H9 (cell line): ENCODE measurements at regions not wholly inside any gene's neighbourhood (a gene's known extent, or its start where the extent isn't known, plus 50 kb on each side); places are given as distances from the start of the nearest gene placed in this dataset.

Experiments used
- DNase-seq: peaks from one replicate; pipeline ENCODE4 v3.0.0-alpha.2; 2017
- H2AFZ ChIP-seq: one replicate; pipeline ENCODE4 v1.6.1; 2013; ENCODE audit warnings: mild to moderate bottlenecking, low read length, control low read depth, moderate library complexity
- H2AK5ac ChIP-seq: 2 replicates; pipeline ENCODE4 v1.6.1; 2013; ENCODE audit warnings: low read length, control low read depth, mixed read lengths; ENCODE audit not compliant: insufficient read length
- H2BK120ac ChIP-seq: one replicate; pipeline ENCODE4 v1.6.1; 2013; ENCODE audit warnings: low read depth, mild to moderate bottlenecking, low read length, control low read depth, inconsistent platforms; ENCODE audit not compliant: poor library complexity, severe bottlenecking
- H2BK12ac ChIP-seq: 2 replicates; pipeline ENCODE4 v1.6.1; 2013; ENCODE audit warnings: low read length, control low read depth, mixed read lengths, low read depth; ENCODE audit not compliant: insufficient read length
- H2BK15ac ChIP-seq: 2 replicates; pipeline ENCODE4 v1.6.1; 2013; ENCODE audit warnings: low read depth, low read length, control low read depth
- H2BK20ac ChIP-seq: one replicate; pipeline ENCODE4 v1.6.1; 2013; ENCODE audit warnings: low read depth, mild to moderate bottlenecking, low read length, control low read depth, inconsistent platforms; ENCODE audit not compliant: poor library complexity, severe bottlenecking
- H2BK5ac ChIP-seq: 2 replicates; pipeline ENCODE4 v1.6.1; 2013; ENCODE audit warnings: low read length, control low read depth, mixed read lengths; ENCODE audit not compliant: insufficient read length
- H3K14ac ChIP-seq: 2 replicates; pipeline ENCODE4 v1.6.1; 2013; ENCODE audit warnings: low read length, control low read depth; ENCODE audit not compliant: insufficient read depth
- H3K18ac ChIP-seq: 2 replicates; pipeline ENCODE4 v1.6.1; 2013; ENCODE audit warnings: low read depth, mild to moderate bottlenecking, mixed read lengths, low read length, control low read depth; ENCODE audit not compliant: insufficient read length
- H3K23ac ChIP-seq: 2 replicates; pipeline ENCODE4 v1.6.1; 2013; ENCODE audit warnings: low read length, control low read depth, mixed read lengths, low read depth; ENCODE audit not compliant: insufficient read length
- H3K23me2 ChIP-seq: 2 replicates; pipeline ENCODE4 v1.6.1; 2013; ENCODE audit warnings: low read depth, mild to moderate bottlenecking, mixed read lengths, low read length, control low read depth; ENCODE audit not compliant: insufficient read length, poor library complexity, severe bottlenecking
- H3K27ac ChIP-seq: 2 replicates; pipeline ENCODE4 v1.5.1; 2013; ENCODE audit warnings: low read length, control low read depth, mixed read lengths, low read depth; ENCODE audit not compliant: insufficient read length
- H3K27me3 ChIP-seq: 2 replicates; pipeline ENCODE4 v1.6.1; 2013; ENCODE audit warnings: low read length, control low read depth, inconsistent platforms; ENCODE audit not compliant: insufficient read depth
- H3K4ac ChIP-seq: 2 replicates; pipeline ENCODE4 v1.6.1; 2013; ENCODE audit warnings: low read depth, mild to moderate bottlenecking, control low read depth, inconsistent platforms, low read length, moderate library complexity
- H3K4me1 ChIP-seq: 2 replicates; pipeline ENCODE4 v1.6.1; 2013; ENCODE audit warnings: low read length, control low read depth, inconsistent platforms; ENCODE audit not compliant: insufficient read depth
- H3K4me2 ChIP-seq: 2 replicates; pipeline ENCODE4 v1.6.1; 2013; ENCODE audit warnings: low read length, control low read depth, mixed read lengths; ENCODE audit not compliant: insufficient read length, insufficient read depth
- H3K56ac ChIP-seq: 2 replicates; pipeline ENCODE4 v1.6.1; 2013; ENCODE audit warnings: low read depth, mild to moderate bottlenecking, mixed read lengths, low read length, control low read depth; ENCODE audit not compliant: insufficient read length
- H3K79me1 ChIP-seq: 2 replicates; pipeline ENCODE4 v1.6.1; 2013; ENCODE audit warnings: low read depth, mild to moderate bottlenecking, moderate library complexity, low read length, control low read depth, inconsistent platforms; ENCODE audit not compliant: insufficient read depth, poor library complexity, severe bottlenecking
- H3K79me2 ChIP-seq: 2 replicates; pipeline ENCODE4 v1.6.1; 2013; ENCODE audit warnings: low read length, control low read depth, inconsistent platforms; ENCODE audit not compliant: insufficient read depth
- H3K9ac ChIP-seq: 2 replicates; pipeline ENCODE4 v1.6.1; 2013; ENCODE audit warnings: low read length, control low read depth, mixed read lengths; ENCODE audit not compliant: insufficient read length; ENCODE audit errors: extremely low read depth
- H3K9me3 ChIP-seq: one replicate; pipeline ENCODE4 v1.6.1; 2013; ENCODE audit warnings: low read depth, low read length, inconsistent platforms; ENCODE audit not compliant: control insufficient read depth
- H3T11ph ChIP-seq: one replicate; pipeline ENCODE4 v1.6.1; 2013; ENCODE audit warnings: mild to moderate bottlenecking, low read length, control low read depth, inconsistent platforms
- H4K20me1 ChIP-seq: one replicate; pipeline ENCODE4 v1.6.1; 2013; ENCODE audit not compliant: control insufficient read depth, insufficient read length, insufficient read depth
- H4K5ac ChIP-seq: 2 replicates; pipeline ENCODE4 v1.6.1; 2013; ENCODE audit warnings: low read depth, mild to moderate bottlenecking, mixed read lengths, low read length, control low read depth; ENCODE audit not compliant: insufficient read length
- H4K8ac ChIP-seq: replicated peaks from 2 replicates; pipeline ENCODE4 v1.6.1; 2013; ENCODE audit warnings: low read length, control low read depth, mixed read lengths, low read depth; ENCODE audit not compliant: insufficient read length
- H4K91ac ChIP-seq: 2 replicates; pipeline ENCODE4 v1.6.1; 2013; ENCODE audit warnings: low read depth, mild to moderate bottlenecking, moderate library complexity, mixed read lengths, low read length, control low read depth; ENCODE audit not compliant: insufficient read length
- H3K27ac Mint-ChIP-seq, 3 experiments: 2 replicates in 2 of 3; 3 replicates in 1 of 3; pipeline ENCODE4 v1.8.0; 2020 to 2021; ENCODE audit warnings: mixed read lengths in 3 of 3, mild to moderate bottlenecking in 1 of 3, moderate library complexity in 1 of 3
- H3K27me3 Mint-ChIP-seq: 2 replicates; pipeline ENCODE4 v1.8.0; 2021; ENCODE audit warnings: low read depth, mild to moderate bottlenecking, moderate library complexity, mixed read lengths
- H3K36me3 Mint-ChIP-seq, 3 experiments: 2 replicates in 2 of 3; 3 replicates in 1 of 3; pipeline ENCODE4 v1.8.0; 2020 to 2021; ENCODE audit warnings: low read depth in 3 of 3, mixed read lengths in 3 of 3; ENCODE audit not compliant: insufficient read depth in 1 of 3
- H3K4me1 Mint-ChIP-seq, 2 experiments: 2 replicates each; pipeline ENCODE4 v1.8.0; 2020; ENCODE audit warnings: mixed read lengths in 2 of 2
- H3K4me3 Mint-ChIP-seq, 2 experiments: 2 replicates in 1 of 2; 3 replicates in 1 of 2; pipeline ENCODE4 v1.8.0; 2020 to 2021; ENCODE audit warnings: mild to moderate bottlenecking in 2 of 2, mixed read lengths in 2 of 2, moderate library complexity in 1 of 2
- H3K9me3 Mint-ChIP-seq, 2 experiments: 2 replicates in 1 of 2; 3 replicates in 1 of 2; pipeline ENCODE4 v1.8.0; 2020; ENCODE audit warnings: mild to moderate bottlenecking in 2 of 2, mixed read lengths in 2 of 2, moderate library complexity in 1 of 2
- WGBS: extraction: QIAGEN DNeasy Blood & Tissue Kit; methylation state at CpG from one replicate; pipeline ENCODE4 v1.1.7; 2013; ENCODE audit warnings: missing lambda C conversion rate, low lambda C conversion rate, mixed read lengths; ENCODE audit not compliant: insufficient read length; ENCODE audit errors: extremely low coverage; 5-methylcytosine and 5-hydroxymethylcytosine counted together
- TF ChIP-seq, protein P1 (sequence below): fragments of 200-600 bp; sonication (generic); conservative IDR thresholded peaks from 3 replicates; pipeline ENCODE4 v1.8.0; 2021; ENCODE audit warnings: antibody characterized with exemption, mild to moderate bottlenecking

DNA sequence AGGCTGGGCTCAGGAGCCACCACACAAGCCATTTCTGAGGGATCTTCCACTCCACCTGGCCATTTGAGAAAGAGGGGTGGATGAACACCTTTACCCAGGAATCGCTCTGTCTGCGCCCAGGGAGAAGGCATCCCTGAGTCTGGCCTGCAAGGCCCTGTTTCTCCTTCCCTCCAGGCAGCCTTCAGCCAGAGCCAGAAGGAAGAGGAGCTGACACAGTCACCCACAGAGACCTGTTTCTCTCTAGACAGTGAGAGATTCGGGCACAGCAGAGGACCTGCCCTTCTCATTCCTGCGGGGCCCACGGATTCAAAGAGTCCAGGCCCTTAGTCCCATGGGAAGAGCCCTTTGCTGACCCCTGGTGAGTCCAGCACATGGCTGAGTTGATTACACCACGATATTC, 127.5 kb upstream of the TNS3 start:
- Histone ChIP-seq H4K5ac (no peak overlapping the region), H4K8ac (no peak overlapping the region), H2BK20ac (no peak overlapping the region), H2BK5ac (no peak overlapping the region), H3K9ac (no peak overlapping the region), H4K20me1 (no peaks in the 10 kb centered on the region), H3T11ph (no peak overlapping the region), H3K79me2 (no peaks in the 10 kb centered on the region), H3K4me1 (no peaks in the 10 kb centered on the region), H2BK15ac (no peak overlapping the region), H2AFZ (no peak overlapping the region), H3K27me3 (no peaks in the 10 kb centered on the region), H3K18ac (no peak overlapping the region), H3K79me1 (no peaks in the 10 kb centered on the region), H3K4me2 (no peak overlapping the region), H3K23ac (no peak overlapping the region), H3K4ac (no peak overlapping the region), H2BK12ac (no peak overlapping the region), H3K14ac (no peak overlapping the region), H2AK5ac (no peak overlapping the region), H3K27ac (no peak overlapping the region), H2BK120ac (no peak overlapping the region), H3K9me3 (no peaks in the 10 kb centered on the region), H3K56ac (no peak overlapping the region), H4K91ac (no peak overlapping the region), H3K23me2 (no peaks in the 10 kb centered on the region)
- Mint-ChIP-seq H3K36me3 (no peaks in the 10 kb centered on the region), H3K9me3 (no peaks in the 10 kb centered on the region; a peak in 1 of 5 replicates), H3K27ac (no peak overlapping the region), H3K4me3 (no peak overlapping the region), H3K4me1 (no peaks in the 10 kb centered on the region), H3K27me3 (peaks cover 2% of the 10 kb centered on the region)
- TF ChIP-seq, protein P1, sequence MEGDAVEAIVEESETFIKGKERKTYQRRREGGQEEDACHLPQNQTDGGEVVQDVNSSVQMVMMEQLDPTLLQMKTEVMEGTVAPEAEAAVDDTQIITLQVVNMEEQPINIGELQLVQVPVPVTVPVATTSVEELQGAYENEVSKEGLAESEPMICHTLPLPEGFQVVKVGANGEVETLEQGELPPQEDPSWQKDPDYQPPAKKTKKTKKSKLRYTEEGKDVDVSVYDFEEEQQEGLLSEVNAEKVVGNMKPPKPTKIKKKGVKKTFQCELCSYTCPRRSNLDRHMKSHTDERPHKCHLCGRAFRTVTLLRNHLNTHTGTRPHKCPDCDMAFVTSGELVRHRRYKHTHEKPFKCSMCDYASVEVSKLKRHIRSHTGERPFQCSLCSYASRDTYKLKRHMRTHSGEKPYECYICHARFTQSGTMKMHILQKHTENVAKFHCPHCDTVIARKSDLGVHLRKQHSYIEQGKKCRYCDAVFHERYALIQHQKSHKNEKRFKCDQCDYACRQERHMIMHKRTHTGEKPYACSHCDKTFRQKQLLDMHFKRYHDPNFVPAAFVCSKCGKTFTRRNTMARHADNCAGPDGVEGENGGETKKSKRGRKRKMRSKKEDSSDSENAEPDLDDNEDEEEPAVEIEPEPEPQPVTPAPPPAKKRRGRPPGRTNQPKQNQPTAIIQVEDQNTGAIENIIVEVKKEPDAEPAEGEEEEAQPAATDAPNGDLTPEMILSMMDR, result no peak
- DNase-seq, result no peak
- no CpG with 5 or more reads among the region's 6 CpGs for WGBS
